GM23248 (cell line): ENCODE measurements at regions not wholly inside any gene's neighbourhood (a gene's known extent, or its start where the extent isn't known, plus 50 kb on each side); places are given as distances from the start of the nearest gene placed in this dataset.

Source experiments
- DNase-seq: peaks from one replicate; pipeline ENCODE4 v3.0.0-alpha.2; 2015
- H2AFZ ChIP-seq: fragments of 200-600 bp; sonication (generic); 2 replicates; pipeline ENCODE4 v1.6.1; 2016; ENCODE audit warnings: antibody characterized with exemption
- H3F3A ChIP-seq: fragments of 200-600 bp; sonication (generic); 2 replicates; pipeline ENCODE4 v1.6.1; 2016; ENCODE audit warnings: mild to moderate bottlenecking, antibody characterized with exemption, mixed run types; ENCODE audit not compliant: insufficient read depth
- H3K27ac ChIP-seq: fragments of 200-600 bp; sonication (generic); 2 replicates; pipeline ENCODE4 v1.5.1; 2016; ENCODE audit warnings: mild to moderate bottlenecking
- H3K27me3 ChIP-seq: fragments of 200-600 bp; sonication (generic); replicated peaks from 2 replicates; pipeline ENCODE4 v1.6.1; 2016; ENCODE audit warnings: mild to moderate bottlenecking; ENCODE audit not compliant: insufficient read depth
- H3K36me3 ChIP-seq: fragments of 200-600 bp; sonication (generic); 2 replicates; pipeline ENCODE4 v1.6.1; 2016; ENCODE audit warnings: low read depth, mild to moderate bottlenecking
- H3K4me1 ChIP-seq: fragments of 200-600 bp; sonication (generic); 2 replicates; pipeline ENCODE4 v1.6.1; 2016; ENCODE audit warnings: mild to moderate bottlenecking; ENCODE audit not compliant: insufficient read depth
- H3K4me2 ChIP-seq: fragments of 200-600 bp; sonication (generic); one replicate; pipeline ENCODE4 v1.6.1; 2016; ENCODE audit warnings: mild to moderate bottlenecking; ENCODE audit not compliant: unreplicated experiment
- H3K4me3 ChIP-seq: fragments of 200-600 bp; sonication (generic); 2 replicates; pipeline ENCODE4 v1.5.1; 2016; ENCODE audit warnings: mild to moderate bottlenecking
- H3K79me2 ChIP-seq: fragments of 200-600 bp; sonication (generic); 2 replicates; pipeline ENCODE4 v1.6.1; 2016; ENCODE audit warnings: mild to moderate bottlenecking; ENCODE audit not compliant: insufficient read depth
- H3K9ac ChIP-seq: fragments of 200-600 bp; sonication (generic); 2 replicates; pipeline ENCODE4 v1.6.1; 2016; ENCODE audit warnings: mild to moderate bottlenecking
- H3K9me2 ChIP-seq: fragments of 200-600 bp; sonication (generic); 2 replicates; pipeline ENCODE4 v1.6.1; 2016; ENCODE audit warnings: mixed run types, mild to moderate bottlenecking, moderate library complexity; ENCODE audit not compliant: insufficient read depth
- H3K9me3 ChIP-seq: fragments of 200-600 bp; sonication (generic); one replicate; pipeline ENCODE4 v1.6.1; 2017; ENCODE audit warnings: low read depth
- H4K20me1 ChIP-seq: fragments of 200-600 bp; sonication (generic); 2 replicates; pipeline ENCODE4 v1.6.0; 2016; ENCODE audit not compliant: insufficient read depth
- EZH2 ChIP-seq: fragments of 200-600 bp; sonication (generic); IDR thresholded peaks from 2 replicates; pipeline ENCODE4 v1.6.1; 2018; ENCODE audit warnings: antibody characterized with exemption, mild to moderate bottlenecking; ENCODE audit not compliant: insufficient read depth, poor library complexity, severe bottlenecking
- EZH2phosphoT487 ChIP-seq: fragments of 200-600 bp; sonication (generic); IDR thresholded peaks from 2 replicates; pipeline ENCODE4 v1.6.1; 2018; ENCODE audit warnings: antibody characterized with exemption, moderate library complexity, mild to moderate bottlenecking, low read depth; ENCODE audit not compliant: insufficient read depth
- WGBS, 2 experiments: methylation state at CpG; one replicate each; pipeline ENCODE4 v1.1.6; 2015 to 2017; ENCODE audit warnings: low lambda C conversion rate in 2 of 2, low coverage in 1 of 2; ENCODE audit errors: missing lambda C conversion rate in 2 of 2; 5-methylcytosine and 5-hydroxymethylcytosine counted together
- in situ Hi-C: fragments of 300-500 bp; cut with MboI; formaldehyde crosslinking; loops from 2 replicates; pipeline ENCODE4 v1.15.0; 2020

GRCh38 chr11:115054570-115055538 lies 376.5 kb downstream of the NXPE2 start:
- H3K4me1 ChIP-seq = no peaks in the 10 kb centered on the region

GRCh38 chr11:115056514-115056913 lies 378.2 kb downstream of the NXPE2 start:
- DNase-seq = no peak
- no peak overlapping the region for H3K4me3 ChIP-seq
- TF ChIP-seq EZH2phosphoT487 = no peak
- TF ChIP-seq EZH2 = no peak
- H3K27ac ChIP-seq = no peak overlapping the region
- H2AFZ ChIP-seq = no peak overlapping the region
- no peak overlapping the region for H3K4me2 ChIP-seq
- no peaks in the 10 kb centered on the region for H4K20me1 ChIP-seq
- no peaks in the 10 kb centered on the region for H3F3A ChIP-seq
- H3K27me3 ChIP-seq = no peaks in the 10 kb centered on the region
- no peaks in the 10 kb centered on the region for H3K9me2 ChIP-seq
- H3K36me3 ChIP-seq = no peaks in the 10 kb centered on the region
- in situ Hi-C loops = no loop called here
- H3K79me2 ChIP-seq = no peaks in the 10 kb centered on the region
- no peaks in the 10 kb centered on the region for H3K9me3 ChIP-seq
- no peaks in the 10 kb centered on the region for H3K4me1 ChIP-seq
- no peak overlapping the region for H3K9ac ChIP-seq

More at GRCh38 chr11:115054570-115055538, 376.5 kb downstream of the NXPE2 start:
- Histone ChIP-seq H3K79me2 (no peaks in the 10 kb centered on the region), H3K9ac (no peak overlapping the region), H3K4me3 (no peak overlapping the region), H3K4me2 (no peak overlapping the region), H4K20me1 (no peaks in the 10 kb centered on the region), H2AFZ (no peak overlapping the region), H3K9me3 (no peaks in the 10 kb centered on the region), H3K9me2 (no peaks in the 10 kb centered on the region), H3K27me3 (no peaks in the 10 kb centered on the region), H3K36me3 (no peaks in the 10 kb centered on the region), H3F3A (no peaks in the 10 kb centered on the region), H3K27ac (no peak overlapping the region)
- 31 to 35% methylated on average over 13 of the region's 13 CpGs for WGBS, 2 experiments
- no peak for TF ChIP-seq EZH2phosphoT487
- TF ChIP-seq EZH2 = no peak
- DNase-seq = peak; percentile 1
- in situ Hi-C loops = no loop called here

- no peak overlapping the region for H2AFZ ChIP-seq
- no peaks in the 10 kb centered on the region for H3K9me2 ChIP-seq
- no peaks in the 10 kb centered on the region for H3K79me2 ChIP-seq
- in situ Hi-C loops = no loop called here
- no peak overlapping the region for H3K9ac ChIP-seq
- H3K4me2 ChIP-seq = no peak overlapping the region
- DNase-seq = no peak
- H3K4me1 ChIP-seq = no peaks in the 10 kb centered on the region
- no peaks in the 10 kb centered on the region for H4K20me1 ChIP-seq
- no peaks in the 10 kb centered on the region for H3K9me3 ChIP-seq
- no peaks in the 10 kb centered on the region for H3K36me3 ChIP-seq
- H3K27ac ChIP-seq = no peak overlapping the region
- no peaks in the 10 kb centered on the region for H3K27me3 ChIP-seq
- no peaks in the 10 kb centered on the region for H3F3A ChIP-seq
- WGBS, 2 experiments = 16% methylated on average over 4 of the region's 4 CpGs
- H3K4me3 ChIP-seq = no peak overlapping the region
- TF ChIP-seq EZH2 (no peak), EZH2phosphoT487 (no peak)
Measured at GRCh38 chr11:115060840-115061239, 382.5 kb downstream of the NXPE2 start.

GRCh38 chr11:115065314-115065713 lies 387.0 kb downstream of the NXPE2 start:
- H3K4me1 ChIP-seq = no peaks in the 10 kb centered on the region
- H3K9me2 ChIP-seq = no peaks in the 10 kb centered on the region
- H3K27ac ChIP-seq = no peak overlapping the region
- no peak overlapping the region for H2AFZ ChIP-seq
- H3K9ac ChIP-seq = no peak overlapping the region
- H3K79me2 ChIP-seq = no peaks in the 10 kb centered on the region
- no peak overlapping the region for H3K4me2 ChIP-seq
- WGBS, 2 experiments = 31 to 35% methylated on average over 3 of the region's 3 CpGs
- in situ Hi-C loops = no loop called here
- H3K36me3 ChIP-seq = no peaks in the 10 kb centered on the region
- TF ChIP-seq EZH2 = no peak
- TF ChIP-seq EZH2phosphoT487 = no peak
- H3K4me3 ChIP-seq = no peak overlapping the region
- H3F3A ChIP-seq = no peaks in the 10 kb centered on the region
- no peak for DNase-seq
- H3K27me3 ChIP-seq = no peaks in the 10 kb centered on the region
- H3K9me3 ChIP-seq = no peaks in the 10 kb centered on the region
- no peaks in the 10 kb centered on the region for H4K20me1 ChIP-seq
